Uterus (tissue), 2 donors: ENCODE measurements at regions not wholly inside any gene's neighbourhood (a gene's known extent, or its start where the extent isn't known, plus 50 kb on each side); places are given as distances from the start of the nearest gene placed in this dataset.

Experiments
- POLR2A ChIP-seq, 2 donors: fragments of 450-650 bp; IDR thresholded peaks; one replicate each; pipeline ENCODE4 v1.6.1; 2016; ENCODE audit warnings: antibody characterized with exemption in 2 of 2, mild to moderate bottlenecking in 1 of 2, moderate library complexity in 1 of 2
- TF ChIP-seq, protein P1 (sequence below), 4 experiments: fragments of 200-600 bp in 2 of 4; fragments of 450-650 bp in 2 of 4; sonication (generic) in 2 of 4; IDR thresholded peaks; one replicate each; pipeline ENCODE4 v1.5.1; 2016 to 2019; ENCODE audit warnings: antibody characterized with exemption in 4 of 4, mild to moderate bottlenecking in 2 of 4, moderate library complexity in 1 of 4

- TF ChIP-seq, protein P1, sequence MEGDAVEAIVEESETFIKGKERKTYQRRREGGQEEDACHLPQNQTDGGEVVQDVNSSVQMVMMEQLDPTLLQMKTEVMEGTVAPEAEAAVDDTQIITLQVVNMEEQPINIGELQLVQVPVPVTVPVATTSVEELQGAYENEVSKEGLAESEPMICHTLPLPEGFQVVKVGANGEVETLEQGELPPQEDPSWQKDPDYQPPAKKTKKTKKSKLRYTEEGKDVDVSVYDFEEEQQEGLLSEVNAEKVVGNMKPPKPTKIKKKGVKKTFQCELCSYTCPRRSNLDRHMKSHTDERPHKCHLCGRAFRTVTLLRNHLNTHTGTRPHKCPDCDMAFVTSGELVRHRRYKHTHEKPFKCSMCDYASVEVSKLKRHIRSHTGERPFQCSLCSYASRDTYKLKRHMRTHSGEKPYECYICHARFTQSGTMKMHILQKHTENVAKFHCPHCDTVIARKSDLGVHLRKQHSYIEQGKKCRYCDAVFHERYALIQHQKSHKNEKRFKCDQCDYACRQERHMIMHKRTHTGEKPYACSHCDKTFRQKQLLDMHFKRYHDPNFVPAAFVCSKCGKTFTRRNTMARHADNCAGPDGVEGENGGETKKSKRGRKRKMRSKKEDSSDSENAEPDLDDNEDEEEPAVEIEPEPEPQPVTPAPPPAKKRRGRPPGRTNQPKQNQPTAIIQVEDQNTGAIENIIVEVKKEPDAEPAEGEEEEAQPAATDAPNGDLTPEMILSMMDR (IDR thresholded peaks at IDR 0.05), result no peak
- TF ChIP-seq POLR2A (IDR thresholded peaks at IDR 0.05), result no peak
Observed at GRCh38 chr13:62613819-62614218, 1198.2 kb upstream of the PCDH20 start.
